GM20431 (cell line): ENCODE measurements at regions not wholly inside any gene's neighbourhood (a gene's known extent, or its start where the extent isn't known, plus 50 kb on each side); places are given as distances from the start of the nearest gene placed in this dataset.
"Not testable (repeated sequence)": the region's sequence is repeated elsewhere in the genome, so short reads cannot be mapped to it uniquely, and the experiment has no call there.

Source experiments
- in situ Hi-C: fragments of 300-500 bp; cut with MseI, MboI; formaldehyde crosslinking; loops from one replicate; pipeline ENCODE4 v1.15.0; 2020; ENCODE audit warnings: low sequenced_read_pairs; ENCODE audit not compliant: unreplicated experiment

- in situ Hi-C loops = no loop called here
These were observed 158.2 kb downstream of the DEFB131A start for GRCh38 chr4:9602389-9602914.

- in situ Hi-C loops = not testable (repeated sequence)
These were observed 160.0 kb downstream of the DEFB131A start for GRCh38 chr4:9604031-9604892.

- in situ Hi-C loops = not testable (repeated sequence)
These were observed 160.6 kb downstream of the DEFB131A start for GRCh38 chr4:9604893-9605190.

- in situ Hi-C loops = no loop called here
These were observed 164.1 kb downstream of the DEFB131A start for GRCh38 chr4:9608300-9608699.

GRCh38 chr4:9610321-9610720 lies 166.1 kb downstream of the DEFB131A start:
- in situ Hi-C loops = not testable (repeated sequence)

- in situ Hi-C loops = no loop called here
These were observed 166.9 kb downstream of the DEFB131A start for GRCh38 chr4:9611101-9611500.

GRCh38 chr4:9636411-9636810 lies 145.0 kb upstream of the DRD5 start:
- in situ Hi-C loops = not testable (repeated sequence)

- in situ Hi-C loops = loop anchor here (25.0 kb wide), 1 partner anchor 122 kb away; no protein-coding TSS in a partner anchor
These were observed 121.8 kb upstream of the DRD5 start for GRCh38 chr4:9659678-9660077.

- in situ Hi-C loops = loop anchor here (25.0 kb wide), 1 partner anchor 124 kb away; no protein-coding TSS in a partner anchor
These were observed 120.5 kb upstream of the DRD5 start for GRCh38 chr4:9660955-9661354.

GRCh38 chr4:9670725-9671124 lies 110.7 kb upstream of the DRD5 start:
- in situ Hi-C loops = loop anchor here (25.0 kb wide), 1 partner anchor 133 kb away; no protein-coding TSS in a partner anchor

- in situ Hi-C loops = not testable (repeated sequence)
These were observed 104.1 kb upstream of the DRD5 start for GRCh38 chr4:9677357-9677756.

GRCh38 chr4:9679704-9680478 lies 101.5 kb upstream of the DRD5 start:
- in situ Hi-C loops = no loop called here

- in situ Hi-C loops = not testable (repeated sequence)
These were observed 98.3 kb upstream of the DRD5 start for GRCh38 chr4:9683174-9683573.

- in situ Hi-C loops = not testable (repeated sequence)
These were observed 96.4 kb upstream of the DRD5 start for GRCh38 chr4:9685016-9685415.

- in situ Hi-C loops = no loop called here
These were observed 95.7 kb upstream of the DRD5 start for GRCh38 chr4:9685692-9686091.

- in situ Hi-C loops = not testable (repeated sequence)
These were observed 90.7 kb upstream of the DRD5 start for GRCh38 chr4:9690636-9691237.

GRCh38 chr4:9691238-9692065 lies 90.0 kb upstream of the DRD5 start:
- in situ Hi-C loops = no loop called here

GRCh38 chr4:9692791-9693491 lies 88.5 kb upstream of the DRD5 start:
- in situ Hi-C loops = not testable (repeated sequence)

- in situ Hi-C loops = not testable (repeated sequence)
These were observed 87.0 kb upstream of the DRD5 start for GRCh38 chr4:9694403-9694802.
